KMS-11 (cell line): ENCODE measurements at regions not wholly inside any gene's neighbourhood (a gene's known extent, or its start where the extent isn't known, plus 50 kb on each side); places are given as distances from the start of the nearest gene placed in this dataset.

Experiments
- H2AFZ ChIP-seq: fragments of 200-600 bp; sonication (generic); 2 replicates; pipeline ENCODE4 v1.6.1; 2016; ENCODE audit warnings: antibody characterized with exemption, mixed run types, low read depth
- H3K27ac ChIP-seq: fragments of 200-600 bp; sonication (generic); 2 replicates; pipeline ENCODE4 v1.6.1; 2016; ENCODE audit warnings: mild to moderate bottlenecking, mixed run types
- H3K27me3 ChIP-seq: fragments of 200-600 bp; sonication (generic); 2 replicates; pipeline ENCODE4 v1.6.1; 2017; ENCODE audit warnings: mild to moderate bottlenecking, low read depth, mixed run types, moderate library complexity; ENCODE audit not compliant: insufficient read depth
- H3K36me3 ChIP-seq: fragments of 200-600 bp; sonication (generic); 2 replicates; pipeline ENCODE4 v1.6.1; 2017; ENCODE audit warnings: mild to moderate bottlenecking, mixed run types; ENCODE audit not compliant: insufficient read depth
- H3K4me1 ChIP-seq: fragments of 200-600 bp; sonication (generic); 2 replicates; pipeline ENCODE4 v1.6.1; 2016; ENCODE audit warnings: mild to moderate bottlenecking, low read depth, mixed run types; ENCODE audit not compliant: poor library complexity, severe bottlenecking
- H3K4me2 ChIP-seq: fragments of 200-600 bp; sonication (generic); 2 replicates; pipeline ENCODE4 v1.7.0; 2016; ENCODE audit warnings: mild to moderate bottlenecking, mixed run types
- H3K4me3 ChIP-seq: fragments of 200-600 bp; sonication (generic); IDR thresholded peaks from 2 replicates; pipeline ENCODE4 v1.6.1; 2017; ENCODE audit warnings: low read depth, low read length, mixed read lengths; ENCODE audit not compliant: insufficient read depth
- H3K79me2 ChIP-seq: fragments of 200-600 bp; sonication (generic); 2 replicates; pipeline ENCODE4 v1.6.1; 2016; ENCODE audit warnings: low read depth, mixed run types; ENCODE audit not compliant: insufficient read depth
- H3K9ac ChIP-seq: fragments of 200-600 bp; sonication (generic); 2 replicates; pipeline ENCODE4 v1.6.1; 2016; ENCODE audit warnings: mild to moderate bottlenecking, mixed run types
- H4K20me1 ChIP-seq: fragments of 200-600 bp; sonication (generic); 2 replicates; pipeline ENCODE4 v1.6.1; 2016; ENCODE audit warnings: mild to moderate bottlenecking, mixed run types; ENCODE audit not compliant: insufficient read depth
- TF ChIP-seq, protein P1 (sequence below): fragments of 200-600 bp; sonication (generic); conservative IDR thresholded peaks from 2 replicates; pipeline ENCODE4 v1.6.1; 2017; ENCODE audit warnings: low read depth, mild to moderate bottlenecking, antibody characterized with exemption, low read length, moderate library complexity, mixed read lengths

GRCh38 chr20:40160097-40160550, 528.9 kb downstream of the MAFB start:
- H3K4me2 ChIP-seq: no peak overlapping the region
- peaks cover 41% of the 10 kb centered on the region for H3K4me1 ChIP-seq
- H4K20me1 ChIP-seq: no peaks in the 10 kb centered on the region
- H3K79me2 ChIP-seq: no peaks in the 10 kb centered on the region
- H3K4me3 ChIP-seq: no peak overlapping the region
- no peaks in the 10 kb centered on the region for H3K36me3 ChIP-seq
- TF ChIP-seq, protein P1, sequence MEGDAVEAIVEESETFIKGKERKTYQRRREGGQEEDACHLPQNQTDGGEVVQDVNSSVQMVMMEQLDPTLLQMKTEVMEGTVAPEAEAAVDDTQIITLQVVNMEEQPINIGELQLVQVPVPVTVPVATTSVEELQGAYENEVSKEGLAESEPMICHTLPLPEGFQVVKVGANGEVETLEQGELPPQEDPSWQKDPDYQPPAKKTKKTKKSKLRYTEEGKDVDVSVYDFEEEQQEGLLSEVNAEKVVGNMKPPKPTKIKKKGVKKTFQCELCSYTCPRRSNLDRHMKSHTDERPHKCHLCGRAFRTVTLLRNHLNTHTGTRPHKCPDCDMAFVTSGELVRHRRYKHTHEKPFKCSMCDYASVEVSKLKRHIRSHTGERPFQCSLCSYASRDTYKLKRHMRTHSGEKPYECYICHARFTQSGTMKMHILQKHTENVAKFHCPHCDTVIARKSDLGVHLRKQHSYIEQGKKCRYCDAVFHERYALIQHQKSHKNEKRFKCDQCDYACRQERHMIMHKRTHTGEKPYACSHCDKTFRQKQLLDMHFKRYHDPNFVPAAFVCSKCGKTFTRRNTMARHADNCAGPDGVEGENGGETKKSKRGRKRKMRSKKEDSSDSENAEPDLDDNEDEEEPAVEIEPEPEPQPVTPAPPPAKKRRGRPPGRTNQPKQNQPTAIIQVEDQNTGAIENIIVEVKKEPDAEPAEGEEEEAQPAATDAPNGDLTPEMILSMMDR: peak; percentile 90
- H3K27ac ChIP-seq: no peak overlapping the region
- H3K9ac ChIP-seq: no peak overlapping the region
- peak overlapping the region; percentile 31; the same call in 1 of the 2 replicates for H2AFZ ChIP-seq
- H3K27me3 ChIP-seq: no peaks in the 10 kb centered on the region

- H3K4me2 ChIP-seq: no peak overlapping the region
- H2AFZ ChIP-seq: no peak overlapping the region
- no peaks in the 10 kb centered on the region for H3K27me3 ChIP-seq
- TF ChIP-seq, protein P1: no peak
- H3K27ac ChIP-seq: no peak overlapping the region
- H4K20me1 ChIP-seq: no peaks in the 10 kb centered on the region
- H3K79me2 ChIP-seq: no peaks in the 10 kb centered on the region
- no peaks in the 10 kb centered on the region for H3K36me3 ChIP-seq
- peaks cover 41% of the 10 kb centered on the region for H3K4me1 ChIP-seq
- no peak overlapping the region for H3K4me3 ChIP-seq
- no peak overlapping the region for H3K9ac ChIP-seq
Observed at GRCh38 chr20:40159276-40159675, 529.8 kb downstream of the MAFB start.

DNA sequence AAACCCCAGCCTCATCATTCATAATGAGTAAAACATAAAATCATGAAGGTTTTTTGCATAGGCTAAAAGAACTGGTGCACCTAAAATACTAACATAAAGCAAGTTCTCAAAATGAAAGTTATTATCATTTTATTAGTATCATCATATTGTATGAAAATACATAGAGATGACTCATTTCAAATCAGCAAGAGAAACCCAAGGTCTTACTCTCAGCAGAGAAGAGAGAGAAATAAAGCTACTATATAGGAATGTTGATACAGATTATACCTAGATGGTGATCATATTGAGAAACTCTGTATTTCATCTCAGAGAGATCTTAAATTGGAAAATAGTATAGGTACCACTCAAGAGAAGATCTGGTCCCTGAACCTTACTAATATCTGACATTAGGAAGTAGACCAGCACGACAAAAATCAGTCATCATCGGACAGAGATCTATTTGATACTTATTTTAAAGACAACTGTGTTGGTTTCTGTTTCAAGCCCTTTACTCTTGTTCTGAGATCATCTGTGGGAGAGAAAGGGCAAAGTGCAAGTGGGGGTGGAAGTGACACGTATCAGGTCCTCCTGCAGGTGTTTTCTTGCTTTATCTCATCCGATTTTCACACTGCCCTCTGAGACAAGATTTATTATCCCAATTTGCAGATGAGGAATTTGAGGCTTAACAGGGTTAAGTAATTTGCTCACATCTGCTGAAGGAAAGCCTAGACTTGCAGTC, 532.3 kb downstream of the MAFB start:
- H3K4me1 ChIP-seq: peaks cover 41% of the 10 kb centered on the region
- no peaks in the 10 kb centered on the region for H3K27me3 ChIP-seq
- H3K36me3 ChIP-seq: no peaks in the 10 kb centered on the region
- no peaks in the 10 kb centered on the region for H4K20me1 ChIP-seq
- peak overlapping the region; percentile 61 for H3K4me2 ChIP-seq
- no peak overlapping the region for H2AFZ ChIP-seq
- H3K4me3 ChIP-seq: no peak overlapping the region
- no peak overlapping the region for H3K9ac ChIP-seq
- H3K27ac ChIP-seq: 0 out of 2 replicates have a peak overlapping the region, but pooled peaks have one; percentile 1
- H3K79me2 ChIP-seq: no peaks in the 10 kb centered on the region
- TF ChIP-seq, protein P1: no peak

DNA sequence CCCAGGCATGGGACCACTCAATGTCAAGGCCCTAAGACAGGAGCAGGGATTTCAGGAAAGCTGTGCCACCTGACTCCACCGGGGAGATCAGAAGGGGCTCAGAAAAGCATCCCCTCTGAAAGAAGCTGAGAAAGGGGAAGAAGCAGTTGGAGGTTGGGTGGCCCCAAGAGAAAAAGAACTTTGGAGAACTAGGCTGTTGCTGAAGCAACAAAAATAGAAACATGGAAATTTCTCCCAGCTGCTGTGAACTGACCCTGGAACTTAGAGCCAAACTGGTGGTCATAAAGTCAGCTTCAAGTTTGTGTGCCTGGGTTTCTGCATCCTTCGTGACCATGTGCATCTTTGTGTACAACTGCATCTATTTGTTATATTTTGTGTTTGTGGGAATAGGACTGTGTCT, 534.5 kb downstream of the MAFB start:
- Histone ChIP-seq H2AFZ (no peak overlapping the region), H3K79me2 (no peaks in the 10 kb centered on the region), H3K4me2 (no peak overlapping the region), H3K9ac (no peak overlapping the region), H3K36me3 (no peaks in the 10 kb centered on the region), H3K4me3 (no peak overlapping the region), H3K27ac (no peak overlapping the region), H3K4me1 (peaks cover 28% of the 10 kb centered on the region), H3K27me3 (no peaks in the 10 kb centered on the region), H4K20me1 (no peaks in the 10 kb centered on the region)
- TF ChIP-seq, protein P1: no peak
